NCI-H146 (cell line): ENCODE measurements at regions not wholly inside any gene's neighbourhood (a gene's known extent, or its start where the extent isn't known, plus 50 kb on each side); places are given as distances from the start of the nearest gene placed in this dataset.
A peak's percentile ranks its signal among the peaks of the same experiment; 100 is the strongest.

ENCODE experiments used
- DNase-seq: peaks from one replicate; lab custom pipeline; 2025; lab: John Stamatoyannopoulos, UW

GRCh38 chr11:130737866-130738431 is 178.3 kb downstream of the SNX19 start:
- no peak for DNase-seq

GRCh38 chr11:130738611-130739010 is 177.7 kb downstream of the SNX19 start:
- DNase-seq = no peak

- no peak for DNase-seq
Measured at GRCh38 chr11:130740819-130741218, 175.5 kb downstream of the SNX19 start.

- no peak for DNase-seq
Measured at GRCh38 chr11:130744794-130745193, 171.5 kb downstream of the SNX19 start.

GRCh38 chr11:130749216-130749615 is 167.1 kb downstream of the SNX19 start:
- DNase-seq = no peak

- DNase-seq = no peak
Measured at GRCh38 chr11:130760515-130761125, 155.7 kb downstream of the SNX19 start.

- no peak for DNase-seq
Measured at GRCh38 chr11:130761560-130762220, 154.6 kb downstream of the SNX19 start.

GRCh38 chr11:130762638-130763037 is 153.6 kb downstream of the SNX19 start:
- peak; percentile 17 for DNase-seq

GRCh38 chr11:130763087-130763980 is 152.9 kb downstream of the SNX19 start:
- no peak for DNase-seq

GRCh38 chr11:130765406-130765805 is 150.9 kb downstream of the SNX19 start:
- DNase-seq = no peak

GRCh38 chr11:130765951-130766649 is 150.2 kb downstream of the SNX19 start:
- no peak for DNase-seq

- no peak for DNase-seq
Measured at GRCh38 chr11:130766650-130767565, 149.4 kb downstream of the SNX19 start.

GRCh38 chr11:130769782-130770535 is 146.3 kb downstream of the SNX19 start:
- DNase-seq = no peak

- no peak for DNase-seq
Measured at GRCh38 chr11:130771708-130772107, 144.6 kb downstream of the SNX19 start.

- DNase-seq = no peak
Measured at GRCh38 chr11:130772266-130773227, 143.7 kb downstream of the SNX19 start.

GRCh38 chr11:130773244-130773820 is 142.9 kb downstream of the SNX19 start:
- DNase-seq = no peak

- DNase-seq = no peak
Measured at GRCh38 chr11:130774703-130775102, 141.6 kb downstream of the SNX19 start.

- no peak for DNase-seq
Measured at GRCh38 chr11:130775306-130776060, 140.8 kb downstream of the SNX19 start.
